ENCODE measurements at regions not wholly inside any gene's neighbourhood (a gene's known extent, or its start where the extent isn't known, plus 50 kb on each side); places are given as distances from the start of the nearest gene placed in this dataset.

- Histone ChIP-seq H3K9me3 (ENCODE audit: control insufficient read depth, insufficient read depth, low read depth, low read length) (no peaks in the 10 kb centered on the region), H3K79me2 (ENCODE audit: control insufficient read depth, insufficient read depth, low read length) (no peaks in the 10 kb centered on the region), H3K4me2 (ENCODE audit: extremely low read depth, insufficient read depth, low read length) (no peak overlapping the region), H3K36me3 (ENCODE audit: control insufficient read depth, insufficient read depth, low read length) (no peaks in the 10 kb centered on the region), H4K20me1 (ENCODE audit: control insufficient read depth, extremely low read depth, insufficient read depth, low read length) (no peaks in the 10 kb centered on the region), H3K9ac (ENCODE audit: insufficient read depth, low read length) (no peak overlapping the region), H3K27me3 (ENCODE audit: control insufficient read depth, insufficient read depth, low read length) (no peaks in the 10 kb centered on the region), H2AFZ (ENCODE audit: low read length) (no peak overlapping the region), H3K4me3 (replicated peaks in 1 of 4; ENCODE audit: control extremely low read depth in 1 of 4, insufficient read depth in 1 of 4, low read depth in 3 of 4, low read length in 4 of 4) (no peak overlapping the region), H3K4me1 (ENCODE audit: control insufficient read depth, extremely low read depth, insufficient read depth, low read length) (no peaks in the 10 kb centered on the region), H3K27ac (ENCODE audit: insufficient read depth, low read length) (no peak overlapping the region)
- TF ChIP-seq EZH2 (IDR thresholded peaks at IDR 0.05; ENCODE audit: low read length, missing control alignments) (no peak), CTCF (conservative IDR thresholded peaks at IDR 0.05 in 1 of 2, IDR thresholded peaks at IDR 0.05 in 1 of 2; ENCODE audit: low read depth in 1 of 2, low read length in 2 of 2) (no peak)
- no peak for DNase-seq (ENCODE audit: low read depth in 2 of 2)
Measured at GRCh38 chr3:162498626-162499025, 1002.0 kb downstream of the OTOL1 start.

GRCh38 chr3:162507397-162507796 is 1010.8 kb downstream of the OTOL1 start:
- no peak overlapping the region for H3K27ac ChIP-seq (ENCODE audit: insufficient read depth, low read length)
- no peaks in the 10 kb centered on the region for H3K36me3 ChIP-seq (ENCODE audit: control insufficient read depth, insufficient read depth, low read length)
- no peaks in the 10 kb centered on the region for H3K9me3 ChIP-seq (ENCODE audit: control insufficient read depth, insufficient read depth, low read depth, low read length)
- H3K4me2 ChIP-seq (ENCODE audit: extremely low read depth, insufficient read depth, low read length) = no peak overlapping the region
- H3K4me1 ChIP-seq (ENCODE audit: control insufficient read depth, extremely low read depth, insufficient read depth, low read length) = no peaks in the 10 kb centered on the region
- no peak overlapping the region for H2AFZ ChIP-seq (ENCODE audit: low read length)
- H4K20me1 ChIP-seq (ENCODE audit: control insufficient read depth, extremely low read depth, insufficient read depth, low read length) = no peaks in the 10 kb centered on the region
- no peaks in the 10 kb centered on the region for H3K27me3 ChIP-seq (ENCODE audit: control insufficient read depth, insufficient read depth, low read length)
- DNase-seq (ENCODE audit: low read depth in 2 of 2) = peak; percentile 2 to 6
- TF ChIP-seq CTCF (conservative IDR thresholded peaks at IDR 0.05 in 1 of 2, IDR thresholded peaks at IDR 0.05 in 1 of 2; ENCODE audit: low read depth in 1 of 2, low read length in 2 of 2) = no peak
- no peak for TF ChIP-seq EZH2 (IDR thresholded peaks at IDR 0.05; ENCODE audit: low read length, missing control alignments)
- no peaks in the 10 kb centered on the region for H3K79me2 ChIP-seq (ENCODE audit: control insufficient read depth, insufficient read depth, low read length)
- H3K9ac ChIP-seq (ENCODE audit: insufficient read depth, low read length) = no peak overlapping the region
- H3K4me3 ChIP-seq (replicated peaks in 1 of 4; ENCODE audit: control extremely low read depth in 1 of 4, insufficient read depth in 1 of 4, low read depth in 3 of 4, low read length in 4 of 4) = no peak overlapping the region

- no peaks in the 10 kb centered on the region for H4K20me1 ChIP-seq (ENCODE audit: control insufficient read depth, extremely low read depth, insufficient read depth, low read length)
- H3K36me3 ChIP-seq (ENCODE audit: control insufficient read depth, insufficient read depth, low read length) = no peaks in the 10 kb centered on the region
- no peak overlapping the region for H3K4me3 ChIP-seq (replicated peaks in 1 of 4; ENCODE audit: control extremely low read depth in 1 of 4, insufficient read depth in 1 of 4, low read depth in 3 of 4, low read length in 4 of 4)
- H3K27ac ChIP-seq (ENCODE audit: insufficient read depth, low read length) = no peak overlapping the region
- no peak overlapping the region for H2AFZ ChIP-seq (ENCODE audit: low read length)
- H3K4me2 ChIP-seq (ENCODE audit: extremely low read depth, insufficient read depth, low read length) = no peak overlapping the region
- DNase-seq (ENCODE audit: low read depth in 2 of 2) = no peak
- H3K9ac ChIP-seq (ENCODE audit: insufficient read depth, low read length) = no peak overlapping the region
- no peaks in the 10 kb centered on the region for H3K9me3 ChIP-seq (ENCODE audit: control insufficient read depth, insufficient read depth, low read depth, low read length)
- no peak for TF ChIP-seq EZH2 (IDR thresholded peaks at IDR 0.05; ENCODE audit: low read length, missing control alignments)
- no peak for TF ChIP-seq CTCF (conservative IDR thresholded peaks at IDR 0.05 in 1 of 2, IDR thresholded peaks at IDR 0.05 in 1 of 2; ENCODE audit: low read depth in 1 of 2, low read length in 2 of 2)
- H3K4me1 ChIP-seq (ENCODE audit: control insufficient read depth, extremely low read depth, insufficient read depth, low read length) = no peaks in the 10 kb centered on the region
- H3K79me2 ChIP-seq (ENCODE audit: control insufficient read depth, insufficient read depth, low read length) = no peaks in the 10 kb centered on the region
- no peaks in the 10 kb centered on the region for H3K27me3 ChIP-seq (ENCODE audit: control insufficient read depth, insufficient read depth, low read length)
Measured at GRCh38 chr3:162512488-162512887, 1015.9 kb downstream of the OTOL1 start.
